HPDE6-E6E7 (cell line): ENCODE measurements at regions not wholly inside any gene's neighbourhood (a gene's known extent, or its start where the extent isn't known, plus 50 kb on each side); places are given as distances from the start of the nearest gene placed in this dataset.

ENCODE experiments used
- DNase-seq: peaks from one replicate; pipeline ENCODE4 v3.0.0; 2011; ENCODE audit warnings: missing footprints; ENCODE audit errors: extremely low spot score

GRCh38 chr2:53260568-53260967 lies 507.0 kb upstream of the CHAC2 start:
- no peak for DNase-seq

- no peak for DNase-seq
Measured at GRCh38 chr2:53259395-53260009, 508.1 kb upstream of the CHAC2 start.

- DNase-seq, result no peak
Measured at GRCh38 chr2:53257287-53257686, 510.3 kb upstream of the CHAC2 start.

- no peak for DNase-seq
Measured at GRCh38 chr2:53253244-53253643, 514.4 kb upstream of the CHAC2 start.

- DNase-seq, result peak; percentile 14
Measured at GRCh38 chr2:53252115-53252514, 515.5 kb upstream of the CHAC2 start.

GRCh38 chr2:53247956-53248735 lies 519.5 kb upstream of the CHAC2 start:
- DNase-seq, result no peak

- DNase-seq, result no peak
Measured at GRCh38 chr2:53243430-53243829, 524.2 kb upstream of the CHAC2 start.

GRCh38 chr2:53242090-53242489 lies 525.5 kb upstream of the CHAC2 start:
- DNase-seq, result no peak

- no peak for DNase-seq
Measured at GRCh38 chr2:53235836-53236582, 531.6 kb upstream of the CHAC2 start.

- DNase-seq, result peak; percentile 6
Measured at GRCh38 chr2:53234548-53234903, 533.1 kb upstream of the CHAC2 start.

- DNase-seq, result no peak
Measured at GRCh38 chr2:53233759-53234547, 533.7 kb upstream of the CHAC2 start.

- DNase-seq, result no peak
Measured at GRCh38 chr2:53231908-53232307, 535.7 kb upstream of the CHAC2 start.

GRCh38 chr2:53230691-53231090 lies 536.9 kb upstream of the CHAC2 start:
- DNase-seq, result no peak

GRCh38 chr2:53227535-53227934 lies 540.1 kb upstream of the CHAC2 start:
- DNase-seq, result no peak

- no peak for DNase-seq
Measured at GRCh38 chr2:53220969-53221368, 546.6 kb upstream of the CHAC2 start.

- DNase-seq, result no peak
Measured at GRCh38 chr2:53217250-53217649, 550.4 kb upstream of the CHAC2 start.

GRCh38 chr2:53216805-53217204 lies 550.8 kb upstream of the CHAC2 start:
- no peak for DNase-seq

- DNase-seq, result no peak
Measured at GRCh38 chr2:53212576-53212975, 555.0 kb upstream of the CHAC2 start.

- no peak for DNase-seq
Measured at GRCh38 chr2:53211201-53211774, 556.3 kb upstream of the CHAC2 start.

GRCh38 chr2:53210538-53210937 lies 557.1 kb upstream of the CHAC2 start:
- DNase-seq, result no peak

GRCh38 chr2:53209679-53210458 lies 557.7 kb upstream of the CHAC2 start:
- DNase-seq, result no peak
